Bone marrow (tissue), 2 donors: ENCODE measurements at regions not wholly inside any gene's neighbourhood (a gene's known extent, or its start where the extent isn't known, plus 50 kb on each side); places are given as distances from the start of the nearest gene placed in this dataset.
"Not testable (repeated sequence)": the region's sequence is repeated elsewhere in the genome, so short reads cannot be mapped to it uniquely, and the experiment has no call there.

Experiments
- DNase-seq, 2 donors: peaks; one replicate each; lab custom pipeline; 2025; lab: John Stamatoyannopoulos, UW

DNA sequence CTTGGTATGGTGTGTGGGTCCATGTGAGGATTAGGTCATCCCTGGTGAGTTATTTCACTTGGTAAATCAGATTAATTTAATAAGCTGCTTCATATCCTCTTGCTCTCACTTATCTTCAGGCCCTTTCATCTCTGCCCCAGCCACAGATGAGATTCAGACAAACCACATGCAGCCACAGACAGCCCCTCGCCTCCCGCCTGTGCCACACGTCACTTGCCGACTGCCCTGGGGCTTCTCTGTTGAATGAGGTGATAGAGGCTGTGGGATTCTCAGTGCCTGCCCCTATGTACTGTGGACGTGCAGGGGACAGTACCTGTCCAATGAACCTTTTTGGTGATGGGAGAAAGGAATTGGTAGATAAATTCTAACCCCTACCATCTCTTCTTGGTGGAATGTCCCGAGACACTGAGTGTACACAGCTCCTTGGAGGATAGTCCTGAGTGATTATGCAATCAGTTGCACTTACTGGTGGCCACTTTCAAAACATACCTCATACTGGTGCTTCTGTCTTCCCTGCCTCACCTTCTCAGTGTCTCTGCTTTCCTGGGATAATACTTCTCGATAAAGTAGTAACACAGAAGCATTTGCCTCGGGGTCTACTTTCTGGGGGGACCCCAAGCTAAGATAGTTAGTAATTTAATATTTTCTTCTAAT lies 248.7 kb downstream of the TTC6 start:
- no peak for DNase-seq

DNA sequence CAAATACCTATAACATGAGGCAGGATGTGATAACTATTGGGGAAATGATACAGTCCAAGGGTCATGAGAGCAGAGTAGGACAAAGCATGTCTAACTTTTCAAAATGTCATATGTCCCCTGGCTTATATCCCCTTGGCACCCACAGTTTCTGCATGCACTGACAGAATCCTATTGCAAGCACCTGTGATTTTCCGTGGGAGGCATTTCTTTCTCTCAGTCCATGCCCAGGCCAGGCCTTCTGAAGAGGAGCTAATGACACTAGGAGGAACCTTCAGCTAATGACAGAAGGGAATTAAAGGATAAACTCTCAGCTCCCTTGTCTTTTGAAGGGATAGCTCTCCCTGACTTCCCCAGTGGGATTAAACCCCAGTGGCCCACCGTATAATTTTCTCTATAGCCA lies 249.2 kb downstream of the TTC6 start:
- no peak for DNase-seq

DNA sequence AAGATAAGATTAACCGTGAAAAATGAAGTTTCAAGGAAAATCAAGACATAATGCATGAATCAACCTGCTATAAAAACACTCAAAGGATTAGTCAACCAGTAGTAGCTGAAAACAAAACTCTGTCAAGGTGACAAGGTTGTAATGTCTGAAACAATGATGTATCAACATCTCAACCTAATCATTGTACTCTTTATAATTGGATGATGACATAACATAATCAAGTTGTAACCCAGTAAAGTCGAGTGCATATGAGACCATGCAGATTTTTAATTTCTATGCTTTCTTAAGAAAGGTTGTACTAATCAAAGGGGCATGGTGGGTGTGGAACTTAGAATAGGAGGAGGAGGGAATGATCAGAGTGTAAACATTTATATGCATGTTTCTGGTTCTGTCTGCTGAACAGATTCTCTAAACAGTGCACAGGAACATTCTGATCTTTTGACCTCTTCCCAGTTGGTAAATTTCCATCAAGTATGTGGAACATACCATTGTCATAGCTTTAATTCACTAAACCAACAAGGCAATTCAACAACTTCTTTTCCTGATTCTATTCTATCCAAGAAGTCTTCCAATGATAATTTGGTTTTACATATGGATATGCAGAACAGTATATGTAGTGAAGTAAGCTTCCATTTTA lies 253.7 kb downstream of the TTC6 start:
- no peak for DNase-seq

DNA sequence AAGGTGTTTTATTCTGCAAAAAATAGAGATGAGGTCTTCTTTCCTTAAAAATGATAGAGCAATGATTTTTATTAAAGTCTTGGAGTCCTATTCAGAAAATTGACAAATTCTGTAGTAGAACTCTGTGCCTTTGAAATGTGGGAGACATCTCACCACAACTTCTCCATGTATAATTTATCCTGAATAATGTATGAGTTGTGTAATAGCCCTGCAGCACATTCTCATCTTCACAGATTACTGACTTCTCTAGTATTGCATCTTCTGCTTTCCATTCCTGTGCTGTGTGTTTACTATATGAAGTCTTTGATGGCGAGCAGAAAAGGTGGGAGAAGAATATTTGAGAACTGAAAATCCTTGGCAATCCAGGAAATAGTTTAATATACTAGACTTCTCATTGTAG lies 255.6 kb downstream of the TTC6 start:
- DNase-seq, result no peak

DNA sequence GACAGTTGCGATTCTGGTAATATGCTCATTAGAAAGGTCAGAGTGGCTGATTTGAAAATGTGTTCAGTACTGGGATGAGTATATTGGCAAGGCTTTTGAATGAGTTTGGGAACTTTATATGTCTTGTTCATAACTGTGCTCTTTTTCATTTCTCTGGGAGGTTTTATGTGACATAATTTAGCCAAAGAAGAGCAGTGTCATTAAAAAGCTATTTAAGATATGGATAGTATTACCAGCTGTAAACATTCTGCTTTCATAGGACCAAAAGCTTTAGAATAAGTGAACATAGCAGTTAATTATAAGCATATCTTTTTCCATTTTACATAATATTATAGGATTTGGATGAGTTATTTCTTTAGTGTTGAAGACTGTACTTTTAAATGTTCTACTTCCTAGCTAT lies 260.4 kb downstream of the TTC6 start:
- DNase-seq, result no peak

DNA sequence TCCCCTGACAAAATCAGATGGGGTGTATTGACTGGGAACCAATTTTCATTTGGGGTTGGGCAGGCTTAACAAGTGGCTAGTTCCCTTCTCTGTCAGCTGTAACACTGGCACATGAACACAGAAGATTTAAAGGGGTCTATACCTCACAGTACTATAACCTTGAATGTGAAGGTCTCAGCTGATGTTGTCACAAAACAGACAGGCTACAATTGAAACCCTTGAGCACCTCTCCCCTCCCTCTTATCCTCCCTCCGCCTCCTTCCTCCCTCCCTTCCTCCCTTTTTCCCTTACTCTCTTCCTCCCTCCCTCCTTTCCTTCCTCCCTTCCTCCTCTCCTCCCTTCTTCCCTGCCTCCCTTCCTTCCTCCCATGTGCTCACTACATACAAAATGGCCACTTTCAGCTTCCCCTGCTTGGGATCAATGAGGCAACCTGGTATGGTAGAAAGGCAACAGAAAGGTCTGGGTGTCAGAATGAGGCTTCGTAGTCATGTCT lies 262.4 kb downstream of the TTC6 start:
- no peak for DNase-seq

DNA sequence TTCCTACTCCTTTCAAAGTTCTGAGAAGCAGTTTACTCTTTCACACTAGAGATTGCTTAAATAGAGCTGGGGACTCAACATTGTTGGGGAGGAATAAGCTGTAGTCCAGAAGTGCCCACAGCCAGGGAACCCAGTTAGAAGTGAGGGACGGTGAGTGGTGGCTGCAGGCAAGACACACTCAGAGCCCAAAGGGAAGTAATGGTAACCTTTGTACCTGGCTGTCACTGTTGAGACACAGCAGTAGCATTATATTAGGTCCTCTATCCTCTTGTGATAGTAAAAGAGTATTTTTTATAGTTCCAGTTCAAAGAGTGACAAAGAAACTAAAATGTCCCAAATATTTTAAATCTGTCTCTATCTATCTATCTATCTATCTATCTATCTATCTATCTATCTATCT lies 263.3 kb downstream of the TTC6 start:
- no peak for DNase-seq

DNA sequence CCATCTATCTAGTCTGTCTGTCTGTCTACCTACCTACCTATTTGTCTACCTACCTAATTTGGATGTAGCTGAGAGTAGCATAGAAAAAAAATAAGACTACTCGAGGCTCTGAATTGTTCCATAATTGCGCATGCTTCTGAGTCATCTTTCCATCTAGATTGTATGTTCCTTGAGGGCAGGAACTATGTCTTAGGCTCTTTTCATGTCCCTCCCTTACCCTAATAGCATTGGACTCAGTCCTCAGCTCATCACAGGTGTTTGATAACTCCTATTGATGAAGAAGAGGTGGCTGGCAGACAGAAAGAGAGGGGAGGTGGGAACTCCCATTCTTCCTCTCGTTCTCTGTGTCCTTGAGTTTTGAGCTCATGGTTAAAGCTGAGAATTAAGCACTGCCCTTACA lies 263.7 kb downstream of the TTC6 start:
- no peak for DNase-seq

DNA sequence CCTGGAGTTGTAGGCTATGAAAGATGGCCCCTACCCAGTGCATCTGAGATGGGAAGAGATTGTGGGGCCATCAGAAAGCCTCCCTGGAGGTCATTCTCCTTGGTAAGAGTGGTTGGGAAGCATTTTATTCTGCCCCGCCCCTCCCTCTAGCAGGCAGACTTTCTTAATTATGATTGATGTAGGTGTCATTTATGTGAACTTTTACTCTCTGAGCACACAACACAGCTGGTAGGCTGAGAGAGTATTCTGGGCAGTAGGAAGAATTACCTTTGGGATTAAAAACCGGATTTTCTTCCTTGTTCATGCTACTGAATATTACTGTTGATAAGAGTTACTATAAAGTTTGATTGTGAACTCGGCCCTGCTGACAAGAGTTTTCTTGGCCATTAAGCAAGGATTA lies 266.8 kb downstream of the TTC6 start:
- no peak for DNase-seq

DNA sequence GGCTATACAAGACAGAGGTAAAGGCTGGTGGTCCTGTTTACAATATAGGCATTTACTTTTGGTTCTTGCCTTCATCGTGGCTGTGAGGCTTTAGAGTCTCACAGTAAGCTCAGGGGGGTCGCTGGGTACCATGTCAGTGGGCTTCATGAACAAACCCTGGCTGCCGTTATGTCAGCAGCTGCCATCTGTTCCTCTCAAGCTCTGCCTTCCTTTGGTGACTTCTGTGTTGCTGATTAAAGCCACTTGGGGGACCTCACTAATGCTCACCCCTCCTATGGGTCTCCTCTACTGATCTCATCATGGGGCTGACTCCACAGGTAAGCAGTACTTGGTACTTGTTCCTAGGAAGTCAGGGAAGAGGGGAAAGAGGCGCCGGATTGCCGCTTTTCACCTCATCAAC lies 268.7 kb downstream of the TTC6 start:
- DNase-seq, result no peak

DNA sequence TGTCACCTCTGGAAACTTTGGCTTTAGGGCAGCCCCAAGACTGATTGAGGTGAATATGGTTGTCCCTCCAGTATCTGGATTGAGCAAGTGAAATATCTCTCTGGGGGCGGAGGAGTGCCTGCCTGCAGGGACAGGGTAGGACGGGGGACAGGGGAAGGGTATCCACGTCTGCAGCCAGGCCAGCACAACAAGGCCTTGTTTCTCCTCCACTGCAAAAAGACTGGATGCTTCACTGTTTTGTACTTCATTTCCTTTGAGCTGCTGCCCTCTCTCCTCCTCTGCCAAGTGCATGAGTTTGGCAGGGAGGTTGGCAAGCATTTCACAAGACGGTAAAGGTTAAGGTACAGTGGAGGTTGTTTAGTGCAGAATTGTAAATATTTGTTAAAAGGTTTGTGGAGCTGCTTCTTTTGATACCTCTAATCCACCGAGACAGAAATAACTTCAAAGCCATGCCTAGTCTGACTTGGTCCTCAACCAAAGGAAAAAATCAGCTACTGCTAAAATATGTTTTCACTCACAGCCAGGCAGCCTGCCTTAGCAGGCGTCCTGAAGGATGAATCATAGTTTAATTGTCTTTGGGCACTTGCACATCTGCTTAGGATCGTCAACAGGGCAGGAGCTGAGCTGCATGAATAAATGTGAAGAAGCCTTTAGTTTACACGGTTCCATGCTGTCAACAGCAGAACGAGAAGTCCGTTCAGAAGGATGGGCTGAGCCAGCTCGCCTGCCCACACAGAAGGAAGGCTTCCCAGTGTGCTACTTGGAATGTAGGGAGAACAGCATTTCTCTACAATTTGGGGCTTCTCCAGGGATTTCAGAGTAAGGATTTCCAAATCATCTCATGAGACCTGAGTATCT lies 269.7 kb downstream of the TTC6 start:
- DNase-seq, result no peak

DNA sequence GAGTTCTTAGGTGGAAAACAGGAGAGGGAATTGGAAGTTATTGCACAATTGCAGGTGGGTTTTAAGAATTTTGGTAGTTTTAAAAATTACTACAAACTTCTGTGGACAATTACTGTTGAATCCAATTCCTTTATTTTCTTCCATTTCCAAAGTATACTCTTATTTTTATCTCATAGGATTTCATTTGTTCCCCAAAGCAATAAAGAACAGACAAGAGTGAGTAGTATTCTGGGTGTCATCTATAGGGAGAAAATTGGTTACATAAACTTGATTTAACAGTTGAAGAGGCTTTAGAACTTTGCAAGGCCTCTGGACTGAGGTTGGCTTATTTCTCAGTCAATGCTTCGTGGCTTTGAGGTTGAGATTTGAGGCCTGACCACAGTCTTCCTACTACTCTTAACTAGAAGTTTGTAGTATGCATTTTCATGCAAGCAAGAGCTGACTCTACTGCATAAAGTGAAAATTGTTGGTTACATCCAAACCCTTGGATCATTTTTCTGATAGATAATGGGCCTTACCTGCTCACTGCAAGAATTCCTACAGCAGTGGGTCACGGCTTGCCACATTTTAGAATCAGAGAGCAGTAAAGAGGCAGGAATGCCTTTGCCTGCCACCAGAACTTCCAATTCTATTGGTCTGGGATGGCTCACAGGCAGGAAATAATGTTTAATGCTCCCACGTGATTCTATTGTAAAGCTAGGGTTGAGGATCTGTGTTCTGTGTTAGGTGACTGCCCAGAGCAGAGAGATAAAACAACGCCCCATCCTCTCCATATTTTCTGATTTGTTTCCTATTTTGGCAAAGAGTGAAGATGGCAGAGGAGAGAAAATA lies 270.5 kb downstream of the TTC6 start:
- DNase-seq, result no peak

DNA sequence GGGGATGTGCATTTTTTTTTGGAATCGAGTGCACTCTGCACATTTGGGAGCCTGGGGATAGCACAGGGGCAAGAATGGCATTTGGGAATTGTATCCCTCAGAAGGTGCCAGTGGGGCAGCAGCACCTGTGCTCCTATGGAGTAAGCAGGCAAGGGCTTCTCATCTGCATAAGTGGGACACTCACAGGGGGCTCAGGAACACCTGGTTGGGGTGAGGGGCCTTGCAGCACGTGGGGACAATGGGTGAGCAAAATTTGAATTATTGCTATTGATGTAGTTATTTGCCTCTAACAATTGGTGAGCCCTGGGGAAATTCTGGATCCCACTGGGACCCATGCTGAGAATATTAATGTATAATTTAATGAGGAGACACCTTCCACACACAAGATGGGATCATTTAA lies 274.2 kb downstream of the TTC6 start:
- no peak for DNase-seq

DNA sequence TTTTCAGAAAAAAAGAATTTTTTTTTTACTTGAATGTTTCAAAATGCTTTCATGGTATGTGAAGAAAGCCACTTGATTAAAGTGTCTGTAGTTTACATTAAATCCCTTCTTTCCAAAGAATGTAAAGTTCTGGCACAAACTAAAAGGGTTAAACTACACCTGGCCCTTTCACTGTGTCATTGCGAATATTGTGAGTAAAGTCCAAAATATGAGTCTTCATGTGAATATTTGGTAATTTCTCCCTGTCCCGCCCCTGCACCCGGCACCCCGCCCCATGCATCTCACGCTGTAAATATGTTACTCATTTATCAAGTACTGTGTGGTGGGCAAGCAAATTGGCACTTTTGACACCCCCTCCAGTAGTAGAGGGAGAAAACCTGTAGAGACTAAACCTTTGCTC lies 274.7 kb downstream of the TTC6 start:
- DNase-seq, result no peak

DNA sequence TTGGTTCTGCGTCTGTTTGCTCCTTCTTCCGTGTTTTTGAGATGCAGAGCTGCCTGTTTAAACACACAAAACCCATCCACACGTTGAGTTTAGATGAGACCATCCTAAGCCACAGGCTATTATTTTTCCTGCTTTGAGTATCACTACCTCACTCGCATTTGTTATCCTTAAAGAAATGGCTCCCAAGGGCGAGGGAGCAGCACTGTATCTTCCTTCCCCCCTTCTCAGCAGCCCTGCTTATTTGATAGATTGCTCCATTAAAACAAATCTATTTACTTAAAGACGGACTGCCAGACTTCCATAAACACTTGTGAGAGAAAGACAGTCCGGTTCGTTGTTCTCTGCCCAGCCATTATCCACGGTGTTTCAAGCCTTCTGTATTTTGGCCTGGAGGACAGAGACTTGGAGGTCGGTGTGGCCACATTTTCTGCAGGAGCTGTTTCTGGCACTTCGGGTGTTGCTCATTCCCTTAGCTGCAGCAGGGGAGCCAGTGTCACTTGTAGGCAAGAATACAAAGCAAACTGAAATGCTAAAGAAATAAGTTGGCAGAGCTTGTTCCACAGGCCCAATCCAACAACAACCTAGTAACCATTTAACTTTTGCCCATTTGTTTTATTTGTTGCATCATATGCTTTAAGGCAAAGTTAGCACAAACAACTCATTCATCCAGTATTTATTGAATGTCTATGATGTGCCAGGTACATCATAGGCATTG lies 275.4 kb downstream of the TTC6 start:
- DNase-seq, result no peak

DNA sequence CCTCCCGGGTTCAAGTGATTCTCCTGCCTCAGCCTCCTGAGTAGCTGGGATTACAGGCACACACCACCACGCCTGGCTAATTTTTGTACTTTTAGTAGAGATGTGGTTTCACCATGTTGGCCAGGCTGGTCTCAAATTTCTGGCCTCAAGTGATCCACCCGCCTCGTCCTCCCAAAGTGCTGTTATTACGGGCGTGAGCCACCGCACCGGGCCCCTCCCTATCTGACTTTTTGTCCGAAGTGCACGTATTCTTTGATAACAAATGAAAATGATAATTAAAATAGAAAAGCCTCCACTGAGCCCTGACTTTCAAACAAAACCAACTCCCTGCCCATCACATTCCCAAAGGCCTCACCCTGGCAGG lies 278.6 kb downstream of the TTC6 start:
- not testable (repeated sequence) for DNase-seq

DNA sequence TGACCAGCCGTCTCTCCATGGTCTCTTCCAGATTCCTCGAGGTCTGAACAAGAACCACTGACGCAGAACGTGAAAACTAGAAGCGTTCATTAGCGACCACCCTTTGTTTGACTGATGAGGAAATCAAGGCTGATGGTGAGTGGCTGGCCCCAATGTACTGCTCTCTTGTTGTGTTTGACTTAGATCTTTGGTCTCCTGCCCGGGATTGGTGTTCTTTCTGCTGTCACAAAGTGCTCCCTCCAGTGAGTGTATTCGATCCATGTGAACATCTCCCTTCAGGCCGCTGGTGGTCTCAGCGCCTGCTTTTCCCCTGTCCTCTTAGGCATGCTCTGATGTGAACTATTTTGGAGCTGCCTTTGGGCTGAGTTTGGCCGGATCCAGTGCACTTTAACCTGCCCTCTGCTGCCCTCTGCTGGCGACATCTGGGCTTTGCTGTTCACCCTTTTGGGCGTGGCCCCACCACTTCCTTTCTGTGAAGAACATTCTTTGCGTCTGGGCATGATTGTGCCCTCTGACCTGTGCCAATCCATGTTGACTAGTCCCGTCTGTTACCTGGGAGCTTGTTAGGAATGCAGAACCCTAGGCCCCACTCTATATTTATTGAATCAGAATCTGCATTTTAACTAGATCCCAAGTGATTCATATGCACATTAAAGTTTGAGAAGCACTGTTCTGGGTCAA lies 279.1 kb downstream of the TTC6 start:
- peak; percentile 36 to 48 for DNase-seq

DNA sequence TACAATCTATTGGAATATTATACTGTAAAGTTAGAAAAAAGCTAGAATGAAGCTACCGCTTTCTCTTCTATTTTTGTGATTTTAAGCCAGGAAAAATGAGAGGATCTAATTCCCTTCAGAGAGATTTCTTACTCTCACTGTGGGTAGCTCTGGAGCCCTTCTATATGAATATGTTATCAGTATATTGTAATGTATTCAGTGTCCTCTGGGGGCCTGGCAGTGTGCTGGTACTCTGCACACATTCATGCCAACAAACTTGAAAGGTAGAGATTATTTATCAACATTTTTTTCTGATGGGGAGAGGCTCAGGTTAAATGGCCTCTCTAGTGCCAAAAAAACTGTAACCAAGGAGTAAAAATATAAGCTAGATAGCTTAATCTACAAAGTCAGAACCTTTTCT lies 292.8 kb downstream of the TTC6 start:
- no peak for DNase-seq

DNA sequence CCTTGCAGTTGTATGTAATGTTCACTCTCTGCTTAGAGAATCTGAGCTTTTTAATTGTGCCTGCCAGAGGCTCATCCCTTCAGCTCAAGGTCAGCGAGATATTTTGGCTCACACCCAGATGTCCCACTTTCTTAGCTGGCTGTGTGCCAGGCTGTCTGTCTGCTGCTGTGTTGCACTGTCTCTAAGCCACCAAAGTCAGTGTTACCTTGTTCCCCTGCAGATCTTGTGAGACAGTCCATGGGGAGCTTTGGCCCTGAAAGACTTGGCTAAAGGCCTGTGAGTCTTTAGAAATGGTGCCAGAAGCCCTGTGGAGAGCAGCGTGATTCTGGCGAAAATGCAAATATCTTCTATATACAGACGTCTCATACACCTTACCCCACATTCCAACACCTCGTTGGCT lies 293.7 kb downstream of the TTC6 start:
- DNase-seq, result no peak

DNA sequence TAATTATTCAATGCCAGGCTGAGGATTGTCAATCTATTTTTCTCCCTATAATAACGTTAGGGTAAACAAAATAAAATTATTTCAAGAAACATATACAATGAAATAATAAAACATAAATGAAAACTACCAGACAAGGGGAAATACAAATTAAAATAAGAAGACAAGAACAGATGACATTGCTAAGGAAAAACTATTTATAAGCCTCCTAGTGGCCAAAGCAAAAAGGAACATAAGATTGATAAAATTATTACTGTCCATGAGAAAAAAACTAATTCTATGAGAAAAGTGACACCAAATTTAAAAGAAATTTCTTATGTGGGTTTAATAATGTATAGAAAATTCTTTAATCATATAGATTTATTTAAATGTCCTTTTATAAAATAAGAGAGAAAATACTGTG lies 294.7 kb downstream of the TTC6 start:
- no peak for DNase-seq

DNA sequence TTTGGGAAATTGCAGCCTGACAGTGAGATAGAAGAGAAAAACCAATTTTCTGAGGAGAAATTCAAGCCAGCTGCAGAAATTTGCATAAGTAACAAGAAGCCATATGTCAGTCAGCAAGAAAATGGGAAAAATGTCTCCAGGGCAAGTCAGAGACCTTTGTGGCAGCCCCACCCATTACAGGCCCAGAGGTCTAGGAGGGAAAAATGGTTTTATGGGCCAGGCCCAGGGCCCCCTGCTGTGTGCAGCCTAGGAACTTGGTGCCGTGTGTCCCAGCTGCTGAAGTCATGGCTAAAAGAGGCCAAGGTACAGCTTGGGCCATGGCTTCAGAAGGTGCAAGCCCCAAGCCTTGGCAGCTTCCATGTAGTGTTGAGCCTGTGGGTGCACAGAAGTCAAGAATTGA lies 296.1 kb downstream of the TTC6 start:
- not testable (repeated sequence) for DNase-seq
